WI38 (cell line): ENCODE measurements at regions not wholly inside any gene's neighbourhood (a gene's known extent, or its start where the extent isn't known, plus 50 kb on each side); places are given as distances from the start of the nearest gene placed in this dataset.
A peak's percentile ranks its signal among the peaks of the same experiment; 100 is the strongest.
"Not testable (repeated sequence)": the region's sequence is repeated elsewhere in the genome, so short reads cannot be mapped to it uniquely, and the experiment has no call there.

Source experiments
- H3K4me3 ChIP-seq: 2 replicates; pipeline ENCODE4 v1.5.1; 2011; ENCODE audit warnings: low read depth, mild to moderate bottlenecking, control low read depth, low read length
- CTCF ChIP-seq: IDR thresholded peaks from 2 replicates; pipeline ENCODE4 v1.5.1; 2012; ENCODE audit warnings: low read depth, mild to moderate bottlenecking, control low read depth, low read length

GRCh38 chr5:148740966-148741742 is 85.3 kb upstream of the ADRB2 start:
- TF ChIP-seq CTCF: peak; percentile 46; the same call in 1 of the 2 replicates
- no peak overlapping the region for H3K4me3 ChIP-seq

- H3K4me3 ChIP-seq: not testable (repeated sequence)
Observed at GRCh38 chr5:148741766-148742165, 84.6 kb upstream of the ADRB2 start.

- not testable (repeated sequence) for H3K4me3 ChIP-seq
Observed at GRCh38 chr5:148744380-148744779, 82.0 kb upstream of the ADRB2 start.

- no peak overlapping the region for H3K4me3 ChIP-seq
- TF ChIP-seq CTCF: no peak
Observed at GRCh38 chr5:148746826-148747535, 79.4 kb upstream of the ADRB2 start.

- no peak for TF ChIP-seq CTCF
- H3K4me3 ChIP-seq: no peak overlapping the region
Observed at GRCh38 chr5:148747536-148747906, 78.9 kb upstream of the ADRB2 start.

GRCh38 chr5:148748702-148749392 is 77.6 kb upstream of the ADRB2 start:
- no peak for TF ChIP-seq CTCF
- no peak overlapping the region for H3K4me3 ChIP-seq

- no peak for TF ChIP-seq CTCF
- no peak overlapping the region for H3K4me3 ChIP-seq
Observed at GRCh38 chr5:148750614-148751013, 75.8 kb upstream of the ADRB2 start.

GRCh38 chr5:148751025-148751424 is 75.4 kb upstream of the ADRB2 start:
- H3K4me3 ChIP-seq: no peak overlapping the region
- TF ChIP-seq CTCF: no peak

GRCh38 chr5:148752375-148752774 is 74.0 kb upstream of the ADRB2 start:
- not testable (repeated sequence) for H3K4me3 ChIP-seq
